ACC112 (cell line): ENCODE measurements at regions not wholly inside any gene's neighbourhood (a gene's known extent, or its start where the extent isn't known, plus 50 kb on each side); places are given as distances from the start of the nearest gene placed in this dataset.

ENCODE experiments used
- H2AFZ ChIP-seq: fragments of 200-600 bp; sonication (generic); one replicate; pipeline ENCODE4 v1.6.0; 2017; ENCODE audit warnings: antibody characterized with exemption, low read length; ENCODE audit not compliant: unreplicated experiment
- H3K27ac ChIP-seq: fragments of 200-600 bp; sonication (generic); 2 replicates; pipeline ENCODE4 v1.5.1; 2014; ENCODE audit warnings: low read depth, mild to moderate bottlenecking, antibody characterized with exemption, low read length, moderate library complexity
- H3K27me3 ChIP-seq: fragments of 200-600 bp; sonication (generic); 2 replicates; pipeline ENCODE4 v1.6.1; 2014; ENCODE audit warnings: mild to moderate bottlenecking, antibody characterized with exemption, low read length, moderate library complexity, mixed read lengths; ENCODE audit not compliant: insufficient read depth
- H3K36me3 ChIP-seq: fragments of 200-600 bp; sonication (generic); 2 replicates; pipeline ENCODE4 v1.6.1; 2016; ENCODE audit warnings: mild to moderate bottlenecking, antibody characterized with exemption, low read length, moderate library complexity, mixed read lengths; ENCODE audit not compliant: insufficient read depth
- H3K4me1 ChIP-seq: fragments of 200-600 bp; sonication (generic); one replicate; pipeline ENCODE4 v1.6.1; 2016; ENCODE audit warnings: low read length, mixed read lengths; ENCODE audit not compliant: insufficient read depth, unreplicated experiment, control insufficient read depth
- H3K4me3 ChIP-seq: fragments of 200-600 bp; sonication (generic); 2 replicates; pipeline ENCODE4 v1.5.1; 2014; ENCODE audit warnings: mild to moderate bottlenecking, low read depth, low read length
- H3K79me2 ChIP-seq: fragments of 200-600 bp; sonication (generic); one replicate; pipeline ENCODE4 v1.6.0; 2016; ENCODE audit warnings: low read length; ENCODE audit not compliant: control insufficient read depth, unreplicated experiment, insufficient read depth

DNA sequence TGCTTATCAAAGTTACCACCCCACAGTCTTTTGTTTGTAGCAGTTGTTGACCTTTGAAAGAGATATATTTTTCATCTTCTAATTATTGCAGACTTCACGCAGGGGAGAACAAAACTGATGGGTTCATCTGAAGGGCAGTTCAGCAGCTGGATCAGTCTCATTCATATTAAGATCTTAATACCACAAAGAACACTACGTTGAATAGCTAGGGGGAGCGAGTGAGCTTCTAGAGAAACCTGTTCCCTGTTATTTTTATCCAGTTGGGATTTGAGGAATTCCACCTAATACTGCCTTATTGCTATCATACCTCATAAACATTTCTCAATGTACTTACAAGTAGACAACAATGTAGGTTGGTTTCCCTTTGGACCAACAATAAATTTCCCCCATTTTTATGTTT lies 306.1 kb upstream of the KIF2B start:
- Histone ChIP-seq H3K79me2 (no peaks in the 10 kb centered on the region), H3K27me3 (no peaks in the 10 kb centered on the region; the same call in 1 of the 2 replicates), H3K4me1 (no peaks in the 10 kb centered on the region), H3K4me3 (no peak overlapping the region), H3K27ac (no peak overlapping the region), H3K36me3 (no peaks in the 10 kb centered on the region), H2AFZ (no peak overlapping the region)

DNA sequence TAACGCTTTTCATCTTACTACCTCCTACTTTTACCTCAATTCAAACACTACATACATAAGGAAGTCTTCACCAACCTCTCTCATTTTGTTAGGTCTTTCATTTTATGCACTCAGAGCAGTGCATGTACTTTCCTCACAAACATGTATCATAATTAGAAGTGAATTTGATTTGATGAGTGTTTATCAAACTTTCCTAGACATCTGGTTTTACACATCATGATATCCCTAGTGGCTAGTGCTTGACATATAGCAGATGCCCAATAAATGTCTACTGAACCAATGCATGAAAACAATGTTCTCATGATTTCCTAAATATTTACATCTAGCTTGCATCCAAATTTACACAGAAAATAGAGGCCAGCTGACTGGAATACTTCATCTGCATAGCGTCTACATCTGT lies 323.4 kb upstream of the KIF2B start:
- H3K4me1 ChIP-seq, result no peaks in the 10 kb centered on the region
- no peaks in the 10 kb centered on the region for H3K36me3 ChIP-seq
- H2AFZ ChIP-seq, result no peak overlapping the region
- no peak overlapping the region for H3K27ac ChIP-seq
- H3K27me3 ChIP-seq, result no peaks in the 10 kb centered on the region
- H3K4me3 ChIP-seq, result no peak overlapping the region
- no peaks in the 10 kb centered on the region for H3K79me2 ChIP-seq

DNA sequence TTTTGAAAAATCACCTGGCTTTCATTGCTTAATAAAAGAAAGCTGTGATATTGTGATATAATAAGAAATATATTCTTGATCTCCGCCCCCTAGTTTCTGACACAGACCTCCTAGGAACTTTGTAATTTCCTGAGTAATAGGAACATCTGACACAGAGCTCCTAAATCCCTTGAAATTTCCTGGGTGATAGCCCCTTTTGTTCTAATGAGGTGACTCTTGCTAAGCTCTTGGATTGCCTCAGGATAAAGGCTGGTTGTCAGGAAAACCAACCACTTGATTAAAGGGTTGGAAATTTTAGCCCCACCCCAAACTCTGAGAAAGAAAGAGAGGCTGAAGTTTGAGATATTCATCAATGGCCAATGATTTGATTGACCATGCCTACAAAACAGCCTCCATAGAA lies 326.4 kb upstream of the KIF2B start:
- Histone ChIP-seq H3K27me3 (no peaks in the 10 kb centered on the region), H3K27ac (no peak overlapping the region), H2AFZ (no peak overlapping the region), H3K4me1 (no peaks in the 10 kb centered on the region), H3K4me3 (no peak overlapping the region), H3K79me2 (no peaks in the 10 kb centered on the region), H3K36me3 (no peaks in the 10 kb centered on the region)

DNA sequence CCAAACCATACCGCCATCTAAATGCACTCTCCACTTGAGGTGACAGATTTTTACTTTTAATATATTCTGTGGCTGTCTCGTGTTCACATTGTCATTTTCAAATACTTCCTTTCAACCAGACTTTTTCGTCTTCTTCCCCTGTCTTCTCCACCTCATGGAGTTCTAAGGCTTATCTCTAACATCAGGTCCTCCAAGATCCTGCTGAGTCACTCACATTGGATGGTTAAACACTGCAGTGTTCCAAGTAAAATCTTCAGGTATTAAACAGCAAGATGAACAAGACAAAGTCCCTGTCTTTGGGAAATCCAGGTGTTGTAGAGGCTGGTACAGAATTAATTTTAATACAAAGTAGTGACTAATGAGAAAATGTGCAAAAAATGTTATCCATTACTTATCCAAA lies 330.2 kb upstream of the KIF2B start:
- H2AFZ ChIP-seq, result no peak overlapping the region
- H3K27ac ChIP-seq, result no peak overlapping the region
- H3K4me1 ChIP-seq, result no peaks in the 10 kb centered on the region
- no peaks in the 10 kb centered on the region for H3K36me3 ChIP-seq
- no peaks in the 10 kb centered on the region for H3K27me3 ChIP-seq
- H3K79me2 ChIP-seq, result no peaks in the 10 kb centered on the region
- no peak overlapping the region for H3K4me3 ChIP-seq

DNA sequence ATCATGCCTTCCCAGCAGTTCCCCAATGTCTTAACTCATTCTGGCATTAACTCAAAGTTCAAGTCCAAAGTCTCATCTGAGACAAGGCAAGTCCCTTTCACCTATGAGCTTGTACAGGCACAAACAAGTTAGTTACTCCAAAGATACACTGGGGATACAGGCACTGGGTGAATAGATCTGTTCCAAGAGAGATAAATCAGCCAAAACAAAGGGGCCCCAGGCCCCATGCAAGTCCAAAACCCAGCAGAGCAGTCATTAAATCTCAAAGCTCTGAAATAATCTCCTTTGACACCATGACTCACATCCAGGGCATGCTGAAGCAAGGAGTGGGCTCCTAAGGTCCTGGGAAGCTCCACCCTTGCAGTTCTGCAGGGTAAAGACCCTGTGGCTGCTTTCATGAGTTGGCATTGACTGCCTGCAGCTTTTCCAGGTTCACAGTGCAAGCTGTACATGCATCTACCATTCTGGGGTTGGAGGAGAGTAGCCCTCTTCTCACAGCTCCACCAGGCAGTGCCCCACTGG lies 332.2 kb upstream of the KIF2B start:
- Histone ChIP-seq H3K27ac (no peak overlapping the region), H3K27me3 (no peaks in the 10 kb centered on the region), H3K36me3 (no peaks in the 10 kb centered on the region)

DNA sequence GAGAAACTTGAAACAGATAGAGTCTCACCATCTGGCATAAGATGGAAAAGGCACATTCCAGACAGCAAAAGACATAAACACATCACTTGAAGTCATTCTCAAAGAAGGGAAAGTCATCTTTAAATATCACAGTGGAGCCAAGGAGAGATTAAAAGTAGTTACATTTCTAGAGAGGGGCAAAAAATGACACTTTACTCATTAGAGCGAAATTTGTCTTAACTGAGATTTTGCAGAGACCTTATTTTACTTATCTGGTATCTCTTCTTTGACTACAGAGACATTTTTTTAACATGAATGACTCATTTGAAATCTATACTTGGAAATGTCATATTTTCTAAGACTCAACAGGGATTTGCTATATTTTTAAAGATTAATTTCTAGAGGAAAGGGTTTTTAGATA lies 339.0 kb upstream of the KIF2B start:
- no peak overlapping the region for H3K27ac ChIP-seq
- no peaks in the 10 kb centered on the region for H3K27me3 ChIP-seq
- H3K4me1 ChIP-seq, result no peaks in the 10 kb centered on the region
- H3K4me3 ChIP-seq, result no peak overlapping the region
- no peaks in the 10 kb centered on the region for H3K36me3 ChIP-seq
- H3K79me2 ChIP-seq, result no peaks in the 10 kb centered on the region
- H2AFZ ChIP-seq, result no peak overlapping the region

More for the DNA sequence above, 332.2 kb upstream of the KIF2B start:
- no peak overlapping the region for H3K4me3 ChIP-seq
- no peaks in the 10 kb centered on the region for H3K4me1 ChIP-seq
- H3K79me2 ChIP-seq, result no peaks in the 10 kb centered on the region
- H2AFZ ChIP-seq, result no peak overlapping the region

DNA sequence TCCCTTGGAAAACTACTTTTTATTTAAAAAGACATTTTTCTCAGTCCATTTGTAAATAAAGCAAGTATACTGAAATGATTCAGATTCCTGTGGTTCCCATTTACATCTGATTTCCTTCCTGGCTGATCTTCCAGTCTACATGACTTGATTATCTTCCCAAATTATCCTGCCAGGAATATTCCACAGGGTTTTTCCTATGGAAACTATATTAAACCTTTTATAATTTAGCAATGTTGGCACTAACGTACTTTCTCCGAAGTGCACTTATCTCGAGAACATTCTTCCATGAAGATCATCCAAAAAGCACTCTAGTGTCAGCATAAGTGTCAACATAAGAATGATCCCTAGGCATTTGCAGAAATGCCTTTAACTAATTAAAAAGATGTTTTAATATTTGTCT lies 347.7 kb upstream of the KIF2B start:
- Histone ChIP-seq H3K27me3 (no peaks in the 10 kb centered on the region; the same call in 1 of the 2 replicates), H3K79me2 (no peaks in the 10 kb centered on the region), H2AFZ (no peak overlapping the region), H3K4me3 (no peak overlapping the region), H3K4me1 (no peaks in the 10 kb centered on the region), H3K27ac (no peak overlapping the region), H3K36me3 (no peaks in the 10 kb centered on the region)

DNA sequence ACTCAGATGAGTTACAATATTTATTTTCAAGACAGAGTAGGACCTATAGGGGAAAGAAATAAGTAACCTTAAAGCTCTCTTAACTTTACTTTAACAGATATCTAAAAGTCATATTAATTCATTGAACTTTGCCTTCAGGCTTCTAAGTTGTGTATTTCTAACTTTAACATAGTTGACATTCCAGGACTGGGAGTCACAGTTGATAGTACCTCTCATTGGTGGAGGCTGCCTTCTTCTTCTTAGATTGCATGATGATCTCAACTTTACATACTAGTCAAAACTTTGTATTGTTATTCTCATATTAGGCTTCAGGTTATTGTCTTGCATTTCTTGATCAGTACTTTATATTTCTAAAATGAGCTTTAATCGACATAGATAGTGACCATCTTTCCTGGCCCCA lies 350.1 kb upstream of the KIF2B start:
- H3K79me2 ChIP-seq, result no peaks in the 10 kb centered on the region

DNA sequence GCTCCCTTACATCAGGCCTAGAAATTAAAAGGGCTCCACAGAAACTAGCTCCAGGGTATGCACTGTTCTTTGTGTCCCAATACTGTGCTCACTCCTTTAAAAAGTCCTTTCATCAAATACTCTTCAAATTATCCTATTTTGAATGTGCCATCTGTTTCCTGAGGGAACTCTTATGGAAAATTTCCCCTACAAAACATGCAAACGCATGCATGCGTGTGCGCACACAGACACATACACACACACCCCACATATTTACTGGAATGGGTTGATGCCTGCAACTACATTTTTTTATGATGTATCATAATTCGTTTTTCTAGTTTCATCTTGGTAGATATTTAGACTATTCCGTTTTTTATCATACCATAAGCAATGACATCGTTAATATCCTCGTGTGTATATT lies 351.2 kb upstream of the KIF2B start:
- H2AFZ ChIP-seq, result no peak overlapping the region

More for the DNA sequence above, 350.1 kb upstream of the KIF2B start:
- no peak overlapping the region for H3K27ac ChIP-seq
- H3K27me3 ChIP-seq, result no peaks in the 10 kb centered on the region; the same call in 1 of the 2 replicates
- H3K36me3 ChIP-seq, result no peaks in the 10 kb centered on the region
- H3K4me1 ChIP-seq, result no peaks in the 10 kb centered on the region
- H3K4me3 ChIP-seq, result no peak overlapping the region
- H2AFZ ChIP-seq, result no peak overlapping the region

DNA sequence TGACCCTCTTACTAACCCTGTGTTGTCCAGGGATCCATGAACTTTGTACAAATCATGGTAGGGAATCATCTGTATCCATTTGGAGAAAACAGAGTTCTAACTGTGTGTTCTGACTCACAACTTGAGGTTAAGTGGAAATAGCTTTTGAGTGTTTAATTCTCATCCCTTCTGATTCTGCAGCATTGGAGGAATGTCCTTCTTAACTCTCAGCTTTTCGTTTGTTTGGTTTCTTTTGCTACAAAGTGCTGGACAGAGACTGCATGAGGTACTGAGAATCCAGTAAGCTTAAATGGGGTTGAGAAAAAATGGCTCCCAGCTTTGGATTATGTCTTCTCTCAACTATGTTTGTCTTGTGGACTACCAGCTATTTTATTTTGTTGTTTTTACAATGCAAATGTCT lies 352.1 kb upstream of the KIF2B start:
- Histone ChIP-seq H3K27me3 (no peaks in the 10 kb centered on the region; the same call in 1 of the 2 replicates), H3K4me3 (no peak overlapping the region), H3K4me1 (no peaks in the 10 kb centered on the region), H3K36me3 (no peaks in the 10 kb centered on the region), H2AFZ (no peak overlapping the region), H3K79me2 (no peaks in the 10 kb centered on the region), H3K27ac (no peak overlapping the region)

More for the DNA sequence above, 351.2 kb upstream of the KIF2B start:
- H3K36me3 ChIP-seq, result no peaks in the 10 kb centered on the region
- H3K27me3 ChIP-seq, result no peaks in the 10 kb centered on the region; the same call in 1 of the 2 replicates
- no peak overlapping the region for H3K27ac ChIP-seq
- no peaks in the 10 kb centered on the region for H3K79me2 ChIP-seq
- H3K4me3 ChIP-seq, result no peak overlapping the region
- H3K4me1 ChIP-seq, result no peaks in the 10 kb centered on the region

DNA sequence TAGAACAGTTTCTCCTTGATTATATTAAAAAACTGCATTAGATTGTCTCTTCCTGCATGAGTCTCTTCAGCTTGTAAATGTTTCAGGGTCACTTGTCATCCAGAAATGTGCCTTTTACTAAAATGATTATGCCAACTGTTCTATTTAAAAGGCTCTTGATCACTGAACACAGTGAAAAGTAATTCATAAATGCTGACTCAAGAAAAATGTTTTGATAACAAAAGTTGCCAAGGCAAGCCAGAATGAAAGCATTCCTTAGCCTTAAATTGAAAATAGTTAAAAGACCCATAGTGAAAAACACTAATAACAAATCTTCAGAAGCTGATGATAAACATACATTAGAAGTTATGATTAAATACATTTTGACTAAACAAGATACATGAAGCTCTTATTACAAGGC lies 356.0 kb upstream of the KIF2B start:
- no peak overlapping the region for H2AFZ ChIP-seq
- no peaks in the 10 kb centered on the region for H3K4me1 ChIP-seq
- no peaks in the 10 kb centered on the region for H3K27me3 ChIP-seq
- no peak overlapping the region for H3K27ac ChIP-seq
- H3K4me3 ChIP-seq, result no peak overlapping the region
- no peaks in the 10 kb centered on the region for H3K79me2 ChIP-seq
- H3K36me3 ChIP-seq, result no peaks in the 10 kb centered on the region
